GM12874 (cell line): ENCODE measurements at regions not wholly inside any gene's neighbourhood (a gene's known extent, or its start where the extent isn't known, plus 50 kb on each side); places are given as distances from the start of the nearest gene placed in this dataset.

ENCODE experiments used
- TF ChIP-seq, protein P1 (sequence below): IDR thresholded peaks from 2 replicates; pipeline ENCODE4 v1.5.1; 2011; ENCODE audit warnings: low read depth, mild to moderate bottlenecking, control low read depth, low read length, moderate library complexity; ENCODE audit not compliant: insufficient read depth

DNA sequence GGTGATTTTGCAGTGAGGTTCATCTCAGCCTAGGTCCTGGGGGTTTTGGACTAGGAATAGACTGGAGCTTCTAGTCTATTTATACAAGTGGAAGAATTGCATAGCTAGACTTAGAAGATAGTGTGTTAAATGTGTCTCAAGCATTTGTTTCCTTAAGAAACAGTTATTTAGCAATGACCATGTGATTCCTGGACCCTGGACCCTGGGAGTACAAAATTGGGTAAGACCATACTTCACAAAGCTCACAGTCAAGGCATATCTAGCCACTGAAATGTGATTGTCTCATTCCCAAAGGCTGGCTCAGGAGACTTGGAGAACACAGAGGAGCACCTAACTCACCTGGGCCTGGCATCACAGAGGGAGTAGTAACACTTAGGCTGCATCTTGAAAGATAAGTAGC is 754.5 kb downstream of the SATB2 start:
- TF ChIP-seq, protein P1, sequence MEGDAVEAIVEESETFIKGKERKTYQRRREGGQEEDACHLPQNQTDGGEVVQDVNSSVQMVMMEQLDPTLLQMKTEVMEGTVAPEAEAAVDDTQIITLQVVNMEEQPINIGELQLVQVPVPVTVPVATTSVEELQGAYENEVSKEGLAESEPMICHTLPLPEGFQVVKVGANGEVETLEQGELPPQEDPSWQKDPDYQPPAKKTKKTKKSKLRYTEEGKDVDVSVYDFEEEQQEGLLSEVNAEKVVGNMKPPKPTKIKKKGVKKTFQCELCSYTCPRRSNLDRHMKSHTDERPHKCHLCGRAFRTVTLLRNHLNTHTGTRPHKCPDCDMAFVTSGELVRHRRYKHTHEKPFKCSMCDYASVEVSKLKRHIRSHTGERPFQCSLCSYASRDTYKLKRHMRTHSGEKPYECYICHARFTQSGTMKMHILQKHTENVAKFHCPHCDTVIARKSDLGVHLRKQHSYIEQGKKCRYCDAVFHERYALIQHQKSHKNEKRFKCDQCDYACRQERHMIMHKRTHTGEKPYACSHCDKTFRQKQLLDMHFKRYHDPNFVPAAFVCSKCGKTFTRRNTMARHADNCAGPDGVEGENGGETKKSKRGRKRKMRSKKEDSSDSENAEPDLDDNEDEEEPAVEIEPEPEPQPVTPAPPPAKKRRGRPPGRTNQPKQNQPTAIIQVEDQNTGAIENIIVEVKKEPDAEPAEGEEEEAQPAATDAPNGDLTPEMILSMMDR, result no peak

DNA sequence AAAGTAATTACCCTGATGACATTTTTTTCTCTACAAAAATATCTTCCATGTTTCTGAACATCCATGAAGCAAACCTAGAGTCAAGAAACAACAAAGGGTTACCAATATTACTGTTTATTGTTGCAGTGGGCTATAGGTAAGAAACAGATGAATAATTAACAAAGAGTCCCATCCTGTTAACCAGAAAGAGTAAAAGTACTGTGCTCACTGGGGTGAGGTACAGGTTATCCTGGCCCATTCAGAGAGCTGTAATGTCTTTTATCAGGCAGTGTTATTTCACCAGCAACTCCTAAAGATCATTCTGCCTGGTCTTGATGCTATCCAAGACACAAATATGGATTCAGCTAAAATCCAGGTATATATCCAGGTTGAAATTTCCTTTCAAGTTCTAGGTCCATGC is 754.9 kb downstream of the SATB2 start:
- TF ChIP-seq, protein P1, result no peak

DNA sequence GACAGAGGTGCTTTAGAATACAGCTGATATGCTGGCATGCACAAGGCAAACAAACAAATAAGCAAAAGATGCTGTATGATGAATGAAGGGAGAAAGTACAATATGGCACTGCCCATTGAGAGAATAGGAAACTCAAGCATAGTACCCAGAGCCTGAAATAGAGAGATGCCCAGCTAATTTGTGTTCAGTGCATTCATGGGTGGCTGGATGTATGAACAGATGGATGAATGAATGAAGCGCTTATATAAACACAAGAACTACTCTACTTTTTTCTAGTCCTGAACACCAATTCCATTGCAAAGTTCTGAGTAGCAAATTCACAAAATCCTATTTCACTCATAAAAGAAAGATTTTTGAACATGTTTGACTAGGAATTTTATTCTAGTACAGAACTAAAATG is 756.3 kb downstream of the SATB2 start:
- TF ChIP-seq, protein P1, result no peak

DNA sequence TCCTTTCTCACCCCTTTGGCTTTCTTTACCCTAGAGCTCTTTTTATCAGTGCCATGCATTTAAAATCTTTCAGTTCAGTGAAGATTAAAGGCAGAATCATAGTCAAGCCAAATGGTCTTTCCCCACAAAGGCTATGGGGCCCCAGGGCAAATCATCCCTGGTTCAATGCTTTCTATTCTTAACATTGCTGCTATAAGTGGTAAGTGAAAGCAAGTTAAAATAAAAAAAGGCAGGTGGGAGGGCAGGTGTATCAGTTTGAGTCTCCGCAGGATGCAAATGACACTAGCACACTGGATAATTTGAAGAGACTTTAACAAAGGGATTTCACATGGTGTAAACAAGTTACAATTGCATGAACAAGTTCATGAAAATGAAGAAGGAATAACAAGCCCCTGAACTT is 757.4 kb downstream of the SATB2 start:
- TF ChIP-seq, protein P1, result no peak

DNA sequence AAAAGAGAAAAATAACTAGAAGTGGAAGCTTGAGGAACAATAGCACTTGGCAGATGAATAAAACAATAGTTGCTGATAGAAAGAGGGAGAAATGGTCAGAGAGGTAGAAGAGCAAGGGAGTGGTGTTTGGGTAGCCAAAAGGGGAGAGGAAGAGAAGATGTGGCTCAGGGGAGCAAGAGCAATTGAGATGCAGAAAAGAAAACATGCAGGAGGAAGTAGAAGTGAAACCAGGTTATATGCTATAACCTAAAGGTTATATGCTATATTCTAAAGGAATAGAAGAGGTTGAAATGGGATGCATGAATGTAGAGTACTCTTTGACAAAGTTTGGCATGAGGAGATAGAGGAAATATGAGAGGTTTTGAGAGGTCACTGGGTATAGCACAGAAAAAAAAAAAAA is 759.5 kb downstream of the SATB2 start:
- TF ChIP-seq, protein P1, result no peak

DNA sequence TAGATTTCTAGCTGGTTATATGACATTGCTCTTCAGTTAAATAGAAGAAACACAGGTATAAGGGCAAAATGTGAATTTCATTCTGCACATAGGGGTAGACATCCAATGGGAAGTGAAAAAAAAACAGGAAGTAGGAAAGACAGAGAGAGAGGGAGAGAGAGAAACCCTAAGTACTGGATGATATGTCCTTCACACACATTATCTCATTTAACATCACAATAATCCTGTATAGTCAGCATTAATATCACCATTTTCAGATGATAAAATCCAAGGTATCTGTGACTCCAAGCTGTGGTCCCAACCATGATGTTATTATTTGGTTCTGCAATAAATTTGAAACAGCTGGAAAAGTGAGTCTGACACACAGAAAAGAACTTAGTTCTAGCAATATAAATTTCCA is 759.9 kb downstream of the SATB2 start:
- TF ChIP-seq, protein P1, result no peak

DNA sequence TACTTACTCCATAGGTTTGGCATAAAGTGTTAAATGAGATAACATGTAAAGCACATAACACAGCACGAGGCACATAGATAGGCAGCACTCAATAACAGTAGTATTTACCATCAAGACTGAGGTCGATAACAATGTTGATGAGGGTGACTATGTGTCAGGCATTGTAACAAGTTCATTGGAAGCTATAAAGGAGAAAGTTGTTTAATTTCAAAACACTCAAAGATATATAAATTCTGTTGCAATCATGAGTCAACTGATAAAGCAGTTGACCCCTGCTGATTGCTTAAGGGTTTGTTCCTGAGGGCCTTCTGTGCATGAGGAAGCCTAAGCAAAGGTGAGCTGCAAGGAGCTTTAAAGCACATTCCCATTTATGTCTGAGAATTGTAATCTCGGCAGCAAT is 760.5 kb downstream of the SATB2 start:
- TF ChIP-seq, protein P1, result no peak

DNA sequence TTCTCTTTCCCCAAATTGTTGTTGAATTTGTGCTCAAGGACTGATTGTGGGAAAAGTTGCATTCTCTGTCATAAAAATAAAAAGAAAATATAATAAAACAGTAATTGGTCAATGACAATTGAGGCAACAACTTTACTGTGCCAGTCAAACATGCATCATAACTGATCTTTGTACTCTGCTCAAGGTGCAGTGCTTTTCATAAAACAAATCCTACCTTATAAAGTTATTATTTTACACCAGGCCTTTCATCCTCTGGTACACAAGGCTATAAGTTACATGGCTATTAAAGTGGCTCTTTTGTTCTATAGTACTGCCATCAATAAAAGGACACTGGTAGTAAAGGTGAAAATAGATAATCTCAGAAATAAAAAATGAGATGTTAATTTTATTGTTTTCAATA is 761.9 kb downstream of the SATB2 start:
- TF ChIP-seq, protein P1, result no peak
